Endothelial cell of umbilical vein (primary cell): ENCODE measurements at regions not wholly inside any gene's neighbourhood (a gene's known extent, or its start where the extent isn't known, plus 50 kb on each side); places are given as distances from the start of the nearest gene placed in this dataset.

Source experiments
- BruUV-seq: library from RNA; stranded (reverse); fragments of 400-500 nt; replicated peaks from 2 replicates; lab custom pipeline; 2021; lab: Mats Ljungman, UMichigan
- CTCF ChIA-PET: fragments of 300-600, 350-600 bp; sonication (Branson Sonifier 250); formaldehyde crosslinking; loops from one replicate; lab custom pipeline; 2021; ENCODE audit warnings: antibody characterized with exemption, inconsistent platforms; lab: Charles Lee
- POLR2A ChIA-PET: fragments of 300-600, 350-600 bp; sonication (Branson Sonifier 250); formaldehyde crosslinking; loops from one replicate; lab custom pipeline; 2021; ENCODE audit warnings: antibody characterized with exemption, inconsistent platforms; lab: Charles Lee
- DNase-seq: peaks from one replicate; pipeline ENCODE4 v3.0.0-alpha.2; 2011; ENCODE audit warnings: low read depth, low spot score
- FAIRE-seq: peaks from 2 replicates; lab custom pipeline; 2011; peaks lifted over from hg19 to GRCh38; lab: Jason Lieb, UNC
- H2AFZ ChIP-seq: 2 replicates; pipeline ENCODE4 v1.6.0; 2012; ENCODE audit warnings: low read depth, low read length, control low read depth, inconsistent platforms
- H3K27ac ChIP-seq: 2 replicates; pipeline ENCODE4 v1.5.1; 2011; ENCODE audit warnings: low read depth, mild to moderate bottlenecking, control low read depth, low read length, moderate library complexity; ENCODE audit not compliant: insufficient read depth
- H3K27me3 ChIP-seq, 2 experiments: 2 replicates each; pipeline versions ENCODE4 v1.6.0 to v1.6.1; 2011; ENCODE audit warnings: low read length in 2 of 2, mixed read lengths in 1 of 2; ENCODE audit not compliant: control insufficient read depth in 2 of 2, insufficient read depth in 2 of 2
- H3K36me3 ChIP-seq, 2 experiments: 2 replicates in 1 of 2; 3 replicates in 1 of 2; pipeline ENCODE4 v1.5.1; 2011; ENCODE audit warnings: low read length in 2 of 2, mild to moderate bottlenecking in 1 of 2, moderate library complexity in 1 of 2; ENCODE audit not compliant: control insufficient read depth in 2 of 2, insufficient read depth in 2 of 2; ENCODE audit errors: extremely low read depth in 1 of 2
- H3K4me1 ChIP-seq: 3 replicates; pipeline ENCODE4 v1.5.1; 2011; ENCODE audit warnings: mild to moderate bottlenecking, low read length; ENCODE audit not compliant: control insufficient read depth, insufficient read depth; ENCODE audit errors: extremely low read depth
- H3K4me2 ChIP-seq: 2 replicates; pipeline ENCODE4 v1.6.1; 2011; ENCODE audit warnings: low read length, control low read depth, mixed read lengths; ENCODE audit not compliant: insufficient read depth
- H3K4me3 ChIP-seq, 3 experiments: fragments of 200-600 bp in 1 of 3; sonication (generic), shearing (Covaris generic) in 1 of 3; replicated peaks in 1 of 3; 2 replicates each; pipeline ENCODE4 v1.5.1; 2011 to 2016; ENCODE audit warnings: control low read depth in 3 of 3, low read length in 3 of 3, mild to moderate bottlenecking in 2 of 3, inconsistent platforms in 1 of 3, low read depth in 1 of 3, moderate library complexity in 1 of 3; ENCODE audit not compliant: insufficient read depth in 1 of 3
- H3K79me2 ChIP-seq: 2 replicates; pipeline ENCODE4 v1.6.0; 2012; ENCODE audit warnings: low read length, inconsistent platforms; ENCODE audit not compliant: control insufficient read depth, insufficient read depth
- H3K9ac ChIP-seq: replicated peaks from 2 replicates; pipeline ENCODE3; 2011; ENCODE audit warnings: low read length, control low read depth; ENCODE audit not compliant: insufficient read depth; ENCODE audit errors: extremely low read depth
- H3K9me1 ChIP-seq: replicated peaks from 3 replicates; pipeline ENCODE4 v1.6.0; 2011; ENCODE audit warnings: mild to moderate bottlenecking, low read length; ENCODE audit not compliant: control insufficient read depth, insufficient read depth; ENCODE audit errors: extremely low read depth
- H3K9me3 ChIP-seq: replicated peaks from 2 replicates; pipeline ENCODE4 v1.5.1; 2012; ENCODE audit warnings: low read length, inconsistent platforms; ENCODE audit not compliant: control insufficient read depth, insufficient read depth
- H4K20me1 ChIP-seq: replicated peaks from 2 replicates; pipeline ENCODE3; 2011; ENCODE audit warnings: mild to moderate bottlenecking, low read length; ENCODE audit not compliant: control insufficient read depth, insufficient read depth; ENCODE audit errors: extremely low read depth
- EZH2 ChIP-seq: IDR thresholded peaks from 2 replicates; pipeline ENCODE4 v1.6.1; 2012; ENCODE audit warnings: borderline replicate concordance, low read depth, mild to moderate bottlenecking, moderate library complexity, low read length, inconsistent platforms; ENCODE audit not compliant: severe bottlenecking
- FOS ChIP-seq: IDR thresholded peaks from 2 replicates; pipeline ENCODE4 v1.6.1; 2011; ENCODE audit warnings: mild to moderate bottlenecking, low read length, moderate library complexity, borderline replicate concordance; ENCODE audit not compliant: insufficient read depth
- GATA2 ChIP-seq: IDR thresholded peaks from 2 replicates; pipeline ENCODE4 v1.7.0; 2011; ENCODE audit warnings: low read depth, mild to moderate bottlenecking, moderate library complexity, mixed read lengths, low read length; ENCODE audit not compliant: insufficient read length, insufficient read depth
- JUN ChIP-seq: IDR thresholded peaks from 2 replicates; pipeline ENCODE4 v1.6.1; 2011; ENCODE audit warnings: borderline replicate concordance, low read depth; ENCODE audit not compliant: insufficient read length, insufficient read depth
- MYC ChIP-seq: IDR thresholded peaks from one replicate; pipeline ENCODE4 v1.6.1; 2011; ENCODE audit warnings: mild to moderate bottlenecking, low read depth, low read length
- POLR2A ChIP-seq: IDR thresholded peaks from 2 replicates; pipeline ENCODE4 v1.6.1; 2012; ENCODE audit warnings: low read depth, mild to moderate bottlenecking, control low read depth, low read length
- POLR2AphosphoS5 ChIP-seq: IDR thresholded peaks from 2 replicates; pipeline ENCODE4 v1.6.1; 2012; ENCODE audit warnings: low read depth, mild to moderate bottlenecking, control low read depth, low read length, moderate library complexity; ENCODE audit not compliant: insufficient read depth
- dilution Hi-C: fragments of 300-500 bp; cut with MboI; formaldehyde crosslinking; loops from one replicate; pipeline ENCODE4 v1.15.0; 2019; ENCODE audit warnings: low sequenced_read_pairs; ENCODE audit not compliant: extremely low pct_ligation_motif_present
- intact Hi-C: fragments of 100-400 bp; cut with micrococcal nuclease; formaldehyde crosslinking; loops from one replicate; pipeline ENCODE4 v1.10.0; 2022
- TF ChIP-seq, protein P1 (sequence below): IDR thresholded peaks from 2 replicates; pipeline ENCODE4 v1.6.1; 2011; ENCODE audit not compliant: insufficient read depth, insufficient read length
- TF ChIP-seq, protein P2 (sequence below), 2 donors: IDR thresholded peaks; 1 replicate in 1 of 2; 2 replicates in 1 of 2; pipeline ENCODE4 v1.5.1; 2011; ENCODE audit warnings: low read length in 2 of 2, mild to moderate bottlenecking in 2 of 2, moderate library complexity in 2 of 2, control low read depth in 1 of 2, inconsistent platforms in 1 of 2, low read depth in 1 of 2; ENCODE audit not compliant: insufficient read depth in 1 of 2; ENCODE audit errors: extremely low read depth in 1 of 2

GRCh38 chr2:60262178-60262577 is 291.3 kb downstream of the BCL11A start:
- Histone ChIP-seq H3K9ac (no peak overlapping the region), H4K20me1 (no peaks in the 10 kb centered on the region), H3K4me3 (no peak overlapping the region), H3K4me2 (no peak overlapping the region), H3K36me3 (no peaks in the 10 kb centered on the region), H3K9me3 (peaks cover 8% of the 10 kb centered on the region), H3K9me1 (no peaks in the 10 kb centered on the region), H3K27ac (no peak overlapping the region), H3K27me3 (no peaks in the 10 kb centered on the region), H3K79me2 (no peaks in the 10 kb centered on the region), H2AFZ (no peak overlapping the region), H3K4me1 (no peaks in the 10 kb centered on the region)
- no peak for DNase-seq
- FAIRE-seq, result no peak
- ChIA-PET POLR2A (no interaction called here), CTCF (no interaction called here)
- dilution Hi-C loops, result no loop called here
- no TSS peak for BruUV-seq
- TF ChIP-seq GATA2 (no peak), POLR2AphosphoS5 (no peak), MYC (no peak)
- TF ChIP-seq, protein P1, sequence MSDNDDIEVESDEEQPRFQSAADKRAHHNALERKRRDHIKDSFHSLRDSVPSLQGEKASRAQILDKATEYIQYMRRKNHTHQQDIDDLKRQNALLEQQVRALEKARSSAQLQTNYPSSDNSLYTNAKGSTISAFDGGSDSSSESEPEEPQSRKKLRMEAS, result no peak
- intact Hi-C loops, result no loop called here

DNA sequence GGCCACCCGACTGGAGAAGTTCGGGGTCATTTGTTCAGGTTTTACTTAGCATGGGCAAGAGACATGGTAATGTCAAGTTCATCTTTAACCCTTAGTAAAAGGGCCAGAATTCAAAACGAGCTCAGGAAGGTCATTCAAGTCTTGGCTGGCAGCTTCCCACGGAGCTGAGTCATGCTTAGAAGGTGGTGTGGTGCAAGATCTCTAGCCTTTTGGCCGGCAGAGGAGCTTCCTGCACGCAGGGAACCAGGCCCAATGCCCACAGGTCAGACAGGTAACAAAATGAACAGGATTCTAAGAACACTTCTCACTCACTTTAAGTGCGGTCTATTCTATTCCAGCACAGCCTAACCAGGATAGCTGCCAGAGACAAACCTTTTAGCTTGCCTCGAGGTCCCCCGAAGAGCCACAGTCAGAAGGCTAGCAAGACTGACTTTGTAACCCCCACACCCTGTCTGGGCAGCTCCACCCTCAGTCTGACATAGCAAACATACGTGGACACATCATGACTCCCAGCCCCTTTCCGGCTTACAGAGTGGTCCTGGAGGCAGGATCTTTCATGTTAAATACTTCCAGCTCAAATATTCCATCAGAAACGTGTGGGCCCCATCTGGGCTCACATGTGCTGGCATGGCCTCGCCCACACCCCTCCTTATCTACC is 292.7 kb downstream of the BCL11A start:
- Histone ChIP-seq H3K4me1 (no peaks in the 10 kb centered on the region), H3K79me2 (no peaks in the 10 kb centered on the region), H3K9me1 (no peaks in the 10 kb centered on the region), H3K9ac (no peak overlapping the region), H2AFZ (no peak overlapping the region), H4K20me1 (no peaks in the 10 kb centered on the region), H3K27me3 (no peaks in the 10 kb centered on the region), H3K36me3 (no peaks in the 10 kb centered on the region), H3K4me3 (no peak overlapping the region), H3K9me3 (peaks cover 8% of the 10 kb centered on the region), H3K27ac (no peak overlapping the region), H3K4me2 (no peak overlapping the region)
- POLR2A ChIA-PET, result no interaction called here
- CTCF ChIA-PET, result no interaction called here
- DNase-seq (no peak), FAIRE-seq (no peak)
- BruUV-seq, result no TSS peak
- dilution Hi-C loops (no loop called here), intact Hi-C loops (no loop called here)
- TF ChIP-seq POLR2A (no peak), GATA2 (no peak), FOS (no peak), POLR2AphosphoS5 (no peak), JUN (no peak), MYC (no peak), EZH2 (no peak)
- TF ChIP-seq, protein P2, sequence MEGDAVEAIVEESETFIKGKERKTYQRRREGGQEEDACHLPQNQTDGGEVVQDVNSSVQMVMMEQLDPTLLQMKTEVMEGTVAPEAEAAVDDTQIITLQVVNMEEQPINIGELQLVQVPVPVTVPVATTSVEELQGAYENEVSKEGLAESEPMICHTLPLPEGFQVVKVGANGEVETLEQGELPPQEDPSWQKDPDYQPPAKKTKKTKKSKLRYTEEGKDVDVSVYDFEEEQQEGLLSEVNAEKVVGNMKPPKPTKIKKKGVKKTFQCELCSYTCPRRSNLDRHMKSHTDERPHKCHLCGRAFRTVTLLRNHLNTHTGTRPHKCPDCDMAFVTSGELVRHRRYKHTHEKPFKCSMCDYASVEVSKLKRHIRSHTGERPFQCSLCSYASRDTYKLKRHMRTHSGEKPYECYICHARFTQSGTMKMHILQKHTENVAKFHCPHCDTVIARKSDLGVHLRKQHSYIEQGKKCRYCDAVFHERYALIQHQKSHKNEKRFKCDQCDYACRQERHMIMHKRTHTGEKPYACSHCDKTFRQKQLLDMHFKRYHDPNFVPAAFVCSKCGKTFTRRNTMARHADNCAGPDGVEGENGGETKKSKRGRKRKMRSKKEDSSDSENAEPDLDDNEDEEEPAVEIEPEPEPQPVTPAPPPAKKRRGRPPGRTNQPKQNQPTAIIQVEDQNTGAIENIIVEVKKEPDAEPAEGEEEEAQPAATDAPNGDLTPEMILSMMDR (IDR thresholded peaks at IDR 0.05; ENCODE audit: extremely low read depth in 1 of 2, insufficient read depth in 1 of 2, low read depth in 1 of 2, low read length in 2 of 2), result no peak
- TF ChIP-seq, protein P1, result no peak
